H1 (cell line): ENCODE measurements at regions not wholly inside any gene's neighbourhood (a gene's known extent, or its start where the extent isn't known, plus 50 kb on each side); places are given as distances from the start of the nearest gene placed in this dataset.
A peak's percentile ranks its signal among the peaks of the same experiment; 100 is the strongest.

Experiments used
- CTCF ChIA-PET: fragments of 300-600 bp; sonication (Branson Sonifier 250); formaldehyde crosslinking; loops from one replicate; lab custom pipeline; 2021; ENCODE audit not compliant: partially characterized antibody; lab: Charles Lee
- POLR2A ChIA-PET: fragments of 300-600 bp; sonication (Branson Sonifier 250); formaldehyde crosslinking; loops from one replicate; lab custom pipeline; 2021; ENCODE audit warnings: inconsistent platforms; ENCODE audit not compliant: partially characterized antibody; lab: Charles Lee
- DNase-seq, 2 experiments: peaks; one replicate each; pipeline versions ENCODE4 v3.0.0 to v3.0.0-alpha.2; 2010 to 2022; ENCODE audit warnings: low spot score in 2 of 2, low read depth in 1 of 2, mixed read lengths in 1 of 2
- FAIRE-seq: peaks from 2 replicates; lab custom pipeline; 2011; peaks lifted over from hg19 to GRCh38; lab: Jason Lieb, UNC
- H2AFZ ChIP-seq: 2 replicates; pipeline ENCODE4 v1.8.1; 2012; ENCODE audit warnings: low read length, inconsistent platforms
- H2AK5ac ChIP-seq: 2 replicates; pipeline ENCODE4 v1.6.1; 2013; ENCODE audit warnings: low read depth, low read length
- H2BK120ac ChIP-seq: replicated peaks from 2 replicates; pipeline ENCODE3; 2013; ENCODE audit warnings: low read depth, low read length, inconsistent platforms
- H2BK12ac ChIP-seq: 2 replicates; pipeline ENCODE4 v1.6.1; 2013; ENCODE audit warnings: low read depth, low read length
- H2BK15ac ChIP-seq: 2 replicates; pipeline ENCODE4 v1.6.1; 2013; ENCODE audit warnings: low read length
- H2BK20ac ChIP-seq: 2 replicates; pipeline ENCODE4 v1.6.1; 2013; ENCODE audit warnings: low read length
- H2BK5ac ChIP-seq: 2 replicates; pipeline ENCODE4 v1.6.1; 2013; ENCODE audit warnings: low read depth, low read length
- H3K14ac ChIP-seq: 2 replicates; pipeline ENCODE4 v1.6.1; 2013; ENCODE audit warnings: inconsistent platforms; ENCODE audit not compliant: insufficient read length
- H3K18ac ChIP-seq: 2 replicates; pipeline ENCODE4 v1.6.1; 2013; ENCODE audit warnings: low read length; ENCODE audit errors: extremely low read depth
- H3K23ac ChIP-seq: 2 replicates; pipeline ENCODE4 v1.6.1; 2013; ENCODE audit warnings: inconsistent platforms; ENCODE audit not compliant: insufficient read length
- H3K23me2 ChIP-seq: 2 replicates; pipeline ENCODE4 v1.6.1; 2013; ENCODE audit warnings: low read depth, low read length
- H3K27ac ChIP-seq: 2 replicates; pipeline ENCODE4 v1.6.1; 2011; ENCODE audit warnings: low read depth, low read length, inconsistent platforms
- H3K27me3 ChIP-seq, 4 experiments: replicated peaks in 1 of 4; 1 replicate in 1 of 4; 2 replicates in 3 of 4; pipeline versions ENCODE4 v1.6.1 to v1.8.1; 2011 to 2013; ENCODE audit warnings: low read length in 3 of 4, mild to moderate bottlenecking in 3 of 4, inconsistent platforms in 2 of 4, mixed read lengths in 2 of 4, moderate library complexity in 1 of 4; ENCODE audit not compliant: control insufficient read depth in 3 of 4, insufficient read depth in 3 of 4; ENCODE audit errors: extremely low read depth in 1 of 4
- H3K36me3 ChIP-seq, 4 experiments: 2 replicates each; pipeline versions ENCODE4 v1.6.1 to v1.8.1; 2011 to 2013; ENCODE audit warnings: mild to moderate bottlenecking in 4 of 4, low read length in 3 of 4, moderate library complexity in 2 of 4, control low read depth in 1 of 4, inconsistent platforms in 1 of 4; ENCODE audit not compliant: insufficient read depth in 4 of 4, control insufficient read depth in 2 of 4
- H3K4ac ChIP-seq: replicated peaks from 2 replicates; pipeline ENCODE3; 2013; ENCODE audit warnings: low read length, low read depth, mixed read lengths, inconsistent platforms; ENCODE audit not compliant: insufficient read length
- H3K4me1 ChIP-seq, 4 experiments: replicated peaks in 1 of 4; 1 replicate in 1 of 4; 2 replicates in 3 of 4; pipeline versions ENCODE4 v1.6.1 to v1.8.1; 2011 to 2013; ENCODE audit warnings: low read length in 3 of 4, inconsistent platforms in 2 of 4, mixed read lengths in 1 of 4; ENCODE audit not compliant: insufficient read depth in 4 of 4, control insufficient read depth in 3 of 4
- H3K4me2 ChIP-seq, 2 experiments: 2 replicates each; pipeline versions ENCODE4 v1.6.1 to v1.8.1; 2011 to 2013; ENCODE audit warnings: low read depth in 2 of 2, low read length in 2 of 2, control low read depth in 1 of 2, inconsistent platforms in 1 of 2, mild to moderate bottlenecking in 1 of 2; ENCODE audit not compliant: insufficient read depth in 1 of 2
- H3K4me3 ChIP-seq, 4 experiments: fragments of 200-600, 300-600 bp in 1 of 4; sonication (generic), shearing (Covaris generic), sonication (Bioruptor Twin) in 1 of 4; 2 replicates each; pipeline versions ENCODE4 v1.5.1 to v1.8.1; 2011 to 2016; ENCODE audit warnings: low read length in 4 of 4, low read depth in 3 of 4, control low read depth in 2 of 4, inconsistent platforms in 2 of 4, mild to moderate bottlenecking in 2 of 4, mixed read lengths in 1 of 4, moderate library complexity in 1 of 4; ENCODE audit not compliant: insufficient read depth in 2 of 4; ENCODE audit errors: extremely low read depth in 1 of 4
- H3K56ac ChIP-seq: replicated peaks from 2 replicates; pipeline ENCODE3; 2013; ENCODE audit warnings: low read depth, mild to moderate bottlenecking, mixed read lengths, low read length, inconsistent platforms; ENCODE audit not compliant: insufficient read length
- H3K79me1 ChIP-seq: 2 replicates; pipeline ENCODE4 v1.6.1; 2013; ENCODE audit warnings: low read depth, low read length, control low read depth
- H3K79me2 ChIP-seq, 2 experiments: 2 replicates each; pipeline versions ENCODE4 v1.6.1 to v1.8.1; 2012 to 2013; ENCODE audit warnings: low read length in 2 of 2, mild to moderate bottlenecking in 2 of 2, inconsistent platforms in 1 of 2; ENCODE audit not compliant: insufficient read depth in 2 of 2, control insufficient read depth in 1 of 2
- H3K9ac ChIP-seq, 4 experiments: replicated peaks in 1 of 4; 1 replicate in 1 of 4; 2 replicates in 3 of 4; pipeline versions ENCODE4 v1.6.1 to v1.8.1; 2011 to 2013; ENCODE audit warnings: low read depth in 3 of 4, low read length in 3 of 4, control low read depth in 2 of 4, mild to moderate bottlenecking in 2 of 4, moderate library complexity in 2 of 4, inconsistent platforms in 1 of 4; ENCODE audit errors: extremely low read depth in 1 of 4
- H3K9me3 ChIP-seq, 2 experiments: 2 replicates each; pipeline versions ENCODE4 v1.6.1 to v1.8.1; 2012 to 2013; ENCODE audit warnings: mild to moderate bottlenecking in 2 of 2, moderate library complexity in 2 of 2, control low read depth in 1 of 2, inconsistent platforms in 1 of 2, low read depth in 1 of 2, low read length in 1 of 2, mixed read lengths in 1 of 2; ENCODE audit not compliant: insufficient read depth in 2 of 2
- H4K20me1 ChIP-seq, 2 experiments: replicated peaks in 1 of 2; 2 replicates each; pipeline versions ENCODE3 to v1.8.1; 2011 to 2013; ENCODE audit warnings: inconsistent platforms in 2 of 2, low read length in 2 of 2, mild to moderate bottlenecking in 1 of 2; ENCODE audit not compliant: insufficient read depth in 2 of 2, control insufficient read depth in 1 of 2
- H4K5ac ChIP-seq: 2 replicates; pipeline ENCODE4 v1.6.1; 2013; ENCODE audit warnings: low read length, low read depth, mixed read lengths, inconsistent platforms; ENCODE audit not compliant: insufficient read length
- H4K8ac ChIP-seq: 2 replicates; pipeline ENCODE4 v1.8.0; 2013; ENCODE audit warnings: mild to moderate bottlenecking, moderate library complexity, low read length, inconsistent platforms; ENCODE audit not compliant: insufficient read depth; ENCODE audit errors: extremely low read depth
- H4K91ac ChIP-seq: replicated peaks from 2 replicates; pipeline ENCODE3; 2013; ENCODE audit warnings: low read length, mixed read lengths, inconsistent platforms; ENCODE audit not compliant: insufficient read length
- BACH1 ChIP-seq: IDR thresholded peaks from 2 replicates; pipeline ENCODE4 v1.6.1; 2012; ENCODE audit warnings: low read length, improper control_type of control experiment
- CTCF ChIP-seq, 3 experiments: IDR thresholded peaks; 1 replicate in 2 of 3; 2 replicates in 1 of 3; pipeline versions ENCODE4 v1.5.1 to v1.6.1; 2011; ENCODE audit warnings: low read length in 3 of 3, mild to moderate bottlenecking in 3 of 3, inconsistent platforms in 2 of 3, low read depth in 1 of 3, moderate library complexity in 1 of 3; ENCODE audit not compliant: insufficient read depth in 1 of 3; ENCODE audit errors: control extremely low read depth in 1 of 3
- NRF1 ChIP-seq: IDR thresholded peaks from 2 replicates; pipeline ENCODE4 v1.6.1; 2011; ENCODE audit warnings: mild to moderate bottlenecking, low read depth, low read length, improper control_type of control experiment
- RAD21 ChIP-seq, 2 experiments: IDR thresholded peaks in 1 of 2; conservative IDR thresholded peaks in 1 of 2; 2 replicates each; pipeline ENCODE4 v1.6.1; 2011; ENCODE audit warnings: low read depth in 2 of 2, low read length in 2 of 2, improper control_type of control experiment in 1 of 2, inconsistent platforms in 1 of 2, mild to moderate bottlenecking in 1 of 2, moderate library complexity in 1 of 2
- SP4 ChIP-seq: IDR thresholded peaks from 2 replicates; pipeline ENCODE4 v1.6.1; 2012; ENCODE audit warnings: low read length, inconsistent platforms
- WGBS, 2 experiments: shearing (Covaris generic) in 1 of 2; methylation state at CpG; one replicate each; pipeline versions ENCODE4 v1.1.6 to v1.1.7; 2013 to 2015; ENCODE audit warnings: low lambda C conversion rate in 2 of 2, mixed read lengths in 2 of 2, inconsistent platforms in 1 of 2, low coverage in 1 of 2, missing lambda C conversion rate in 1 of 2; ENCODE audit not compliant: insufficient replicate concordance in 2 of 2, insufficient coverage in 1 of 2, insufficient read length in 1 of 2; ENCODE audit errors: extremely low coverage in 1 of 2, missing lambda C conversion rate in 1 of 2; 5-methylcytosine and 5-hydroxymethylcytosine counted together

GRCh38 chr9:18361646-18362045 lies 112.3 kb upstream of the ADAMTSL1 start:
- Histone ChIP-seq H4K5ac (no peak overlapping the region), H3K4me2 (no peak overlapping the region), H3K9me3 (no peaks in the 10 kb centered on the region), H3K4me3 (no peak overlapping the region), H3K27me3 (no peaks in the 10 kb centered on the region), H4K20me1 (no peaks in the 10 kb centered on the region), H3K79me1 (no peaks in the 10 kb centered on the region), H2BK120ac (no peak overlapping the region), H3K23me2 (no peaks in the 10 kb centered on the region), H2AFZ (0 out of 2 replicates have a peak overlapping the region, but pooled peaks have one; percentile 27), H3K36me3 (no peaks in the 10 kb centered on the region), H4K91ac (no peak overlapping the region), H2AK5ac (no peak overlapping the region), H2BK15ac (no peak overlapping the region), H2BK20ac (no peak overlapping the region), H3K9ac (no peak overlapping the region), H3K14ac (no peak overlapping the region), H4K8ac (no peak overlapping the region), H3K18ac (no peak overlapping the region), H3K79me2 (no peaks in the 10 kb centered on the region), H3K4me1 (no peaks in the 10 kb centered on the region), H2BK5ac (no peak overlapping the region), H3K56ac (no peak overlapping the region), H3K23ac (no peak overlapping the region), H3K27ac (no peak overlapping the region), H2BK12ac (no peak overlapping the region), H3K4ac (no peak overlapping the region)
- FAIRE-seq (no peak), DNase-seq (no peak)
- POLR2A ChIA-PET = no interaction called here
- 100% methylated on average over 2 of the region's 2 CpGs; no CpG with 5 or more reads in 1 of the 2 experiments for WGBS, 2 experiments
- CTCF ChIA-PET = interaction anchor here (1.4 kb wide), 1 partner anchor 107 kb away, joined by 4 read pairs; no protein-coding TSS in a partner anchor
- TF ChIP-seq SP4 (no peak), RAD21 (IDR thresholded peaks at IDR 0.05 in 1 of 2, conservative IDR thresholded peaks at IDR 0.05 in 1 of 2; ENCODE audit: low read depth in 2 of 2, low read length in 2 of 2) (no peak), BACH1 (no peak), NRF1 (no peak), CTCF (IDR thresholded peaks at IDR 0.05; ENCODE audit: control extremely low read depth in 1 of 3, insufficient read depth in 1 of 3, low read depth in 1 of 3, low read length in 3 of 3) (no peak)
